ENCODE measurements at regions not wholly inside any gene's neighbourhood (a gene's known extent, or its start where the extent isn't known, plus 50 kb on each side); places are given as distances from the start of the nearest gene placed in this dataset.

GRCh38 chr12:90826036-90826435 lies 128.9 kb downstream of the CCER1 start:
- no peak for DNase-seq (ENCODE audit: extremely low spot score in 2 of 2)
- Histone ChIP-seq H3K36me3 (no peaks in the 10 kb centered on the region), H3K27ac (no peak overlapping the region), H3K9me3 (no peaks in the 10 kb centered on the region), H3K4me1 (no peaks in the 10 kb centered on the region), H3K4me3 (no peak overlapping the region), H3K27me3 (no peaks in the 10 kb centered on the region)
- intact Hi-C loops (cut with DNase I) = no loop called here
- TF ChIP-seq POLR2A (IDR thresholded peaks at IDR 0.05) (no peak), CTCF (IDR thresholded peaks at IDR 0.05) (no peak), POLR2AphosphoS5 (IDR thresholded peaks at IDR 0.05; ENCODE audit: insufficient read depth in 1 of 2, low read depth in 1 of 2) (no peak)

GRCh38 chr12:90823859-90824258 lies 131.1 kb downstream of the CCER1 start:
- no peak for DNase-seq (ENCODE audit: extremely low spot score in 2 of 2)
- Histone ChIP-seq H3K4me3 (no peak overlapping the region), H3K4me1 (no peaks in the 10 kb centered on the region), H3K27ac (no peak overlapping the region), H3K9me3 (no peaks in the 10 kb centered on the region), H3K27me3 (no peaks in the 10 kb centered on the region), H3K36me3 (no peaks in the 10 kb centered on the region)
- intact Hi-C loops (cut with DNase I) = no loop called here
- no peak for TF ChIP-seq CTCF (IDR thresholded peaks at IDR 0.05)

DNA sequence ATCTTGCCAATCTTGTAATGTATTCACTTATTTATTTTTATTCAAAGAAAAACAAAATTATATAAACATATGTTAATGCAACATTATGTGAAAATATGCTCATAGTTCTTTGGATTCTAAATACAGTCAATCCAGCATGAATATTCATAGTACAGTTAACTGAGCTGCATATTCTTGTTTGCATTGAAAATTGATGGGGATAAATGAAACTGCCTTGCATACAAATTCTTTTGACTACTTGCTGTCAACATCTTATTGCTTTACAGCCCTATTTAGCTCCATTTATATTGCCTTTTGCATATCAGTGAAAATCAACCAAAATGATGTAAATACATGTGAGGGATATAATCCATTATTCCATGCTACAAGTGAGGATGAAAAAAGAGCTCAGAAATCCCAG lies 135.3 kb downstream of the CCER1 start:
- Histone ChIP-seq H3K9me3 (no peaks in the 10 kb centered on the region), H3K27me3 (no peaks in the 10 kb centered on the region), H3K4me1 (no peaks in the 10 kb centered on the region), H3K36me3 (no peaks in the 10 kb centered on the region), H3K4me3 (no peak overlapping the region), H3K27ac (no peak overlapping the region)
- no peak for TF ChIP-seq POLR2AphosphoS5 (IDR thresholded peaks at IDR 0.05; ENCODE audit: insufficient read depth in 1 of 2, low read depth in 1 of 2)
- TF ChIP-seq CTCF (IDR thresholded peaks at IDR 0.05) = no peak
- TF ChIP-seq POLR2A (IDR thresholded peaks at IDR 0.05) = no peak
- DNase-seq (ENCODE audit: extremely low spot score in 2 of 2) = no peak
- intact Hi-C loops (cut with DNase I) = no loop called here

DNA sequence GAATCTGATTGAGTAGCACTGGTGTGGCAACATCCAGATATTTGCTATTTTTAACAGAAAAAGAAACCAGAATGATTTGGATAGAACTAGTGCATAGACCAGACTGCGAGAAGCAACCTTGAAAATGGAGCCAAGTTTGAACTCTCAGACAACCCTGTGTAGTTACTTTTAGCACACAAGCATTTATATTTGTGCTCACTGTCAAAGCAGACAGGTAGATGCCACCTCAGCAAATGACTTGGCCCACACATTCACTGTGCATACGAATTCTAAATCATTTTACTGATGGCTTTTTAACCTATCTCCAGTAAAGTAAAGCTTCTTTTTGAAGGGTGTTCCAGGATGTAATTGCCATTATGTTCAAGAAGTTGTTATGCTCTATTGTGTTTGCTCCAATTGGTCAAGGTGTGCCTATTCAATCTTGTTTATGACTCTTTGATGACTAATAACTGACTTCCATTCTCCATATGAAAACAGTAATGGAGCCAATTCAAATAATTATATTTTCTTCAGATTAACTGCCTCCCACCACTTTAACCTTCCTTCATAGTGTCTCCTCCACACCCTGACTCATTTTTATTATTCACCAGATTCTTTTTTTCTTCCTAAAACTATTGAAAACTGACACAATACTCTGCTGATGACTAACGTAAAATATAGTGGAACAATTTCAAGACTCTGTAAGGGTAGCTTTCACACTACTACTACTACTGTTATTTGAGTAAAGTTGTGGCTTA lies 138.5 kb downstream of the CCER1 start:
- H3K9me3 ChIP-seq = no peaks in the 10 kb centered on the region
- no peaks in the 10 kb centered on the region for H3K4me1 ChIP-seq
- no peaks in the 10 kb centered on the region for H3K36me3 ChIP-seq
- H3K4me3 ChIP-seq = no peak overlapping the region
- TF ChIP-seq POLR2A (IDR thresholded peaks at IDR 0.05) = no peak
- no peaks in the 10 kb centered on the region for H3K27me3 ChIP-seq
- no peak for DNase-seq (ENCODE audit: extremely low spot score in 2 of 2)
- no peak overlapping the region for H3K27ac ChIP-seq
- intact Hi-C loops (cut with DNase I) = no loop called here

GRCh38 chr12:90809940-90810339 lies 145.0 kb downstream of the CCER1 start:
- no peak for TF ChIP-seq CTCF (IDR thresholded peaks at IDR 0.05)
- TF ChIP-seq POLR2A (IDR thresholded peaks at IDR 0.05) = no peak
- no peak for TF ChIP-seq POLR2AphosphoS5 (IDR thresholded peaks at IDR 0.05; ENCODE audit: insufficient read depth in 1 of 2, low read depth in 1 of 2)
- no peak overlapping the region for H3K27ac ChIP-seq
- no peaks in the 10 kb centered on the region for H3K36me3 ChIP-seq
- no peaks in the 10 kb centered on the region for H3K9me3 ChIP-seq
- H3K4me1 ChIP-seq = no peaks in the 10 kb centered on the region
- no peaks in the 10 kb centered on the region for H3K27me3 ChIP-seq
- H3K4me3 ChIP-seq = no peak overlapping the region
- intact Hi-C loops (cut with DNase I) = no loop called here
- no peak for DNase-seq (ENCODE audit: extremely low spot score in 2 of 2)

All from vagina (tissue), 2 donors.